ENCODE measurements at regions not wholly inside any gene's neighbourhood (a gene's known extent, or its start where the extent isn't known, plus 50 kb on each side); places are given as distances from the start of the nearest gene placed in this dataset.

GRCh38 chr5:112549605-112550166, 130.6 kb upstream of the EPB41L4A start (continued):
- no peak for TF ChIP-seq CLOCK (CRISPR knock-in tag; IDR thresholded peaks at IDR 0.05; ENCODE audit: borderline replicate concordance)
- TF ChIP-seq TFAP4 (CRISPR knock-in tag; IDR thresholded peaks at IDR 0.05; ENCODE audit: borderline replicate concordance): no peak
- no peak for TF ChIP-seq MAFG (tag; conservative IDR thresholded peaks at IDR 0.05)
- no peak for TF ChIP-seq XRCC3 (IDR thresholded peaks at IDR 0.05)
- TF ChIP-seq HDAC8 (tag; IDR thresholded peaks at IDR 0.05): no peak
- no peak for TF ChIP-seq ZFP30 (CRISPR knock-in tag; IDR thresholded peaks at IDR 0.05; ENCODE audit: borderline replicate concordance)
- TF ChIP-seq GABPB1 (CRISPR knock-in tag; IDR thresholded peaks at IDR 0.05): no peak
- no peak for TF ChIP-seq HMBOX1 (IDR thresholded peaks at IDR 0.05)
- no peak for TF ChIP-seq CTCFL (IDR thresholded peaks at IDR 0.05; ENCODE audit: borderline replicate concordance, insufficient read depth, low read depth, low read length, poor library complexity, severe bottlenecking)
- TF ChIP-seq TCF15 (CRISPR knock-in tag; IDR thresholded peaks at IDR 0.05): no peak
- TF ChIP-seq XRCC5 (IDR thresholded peaks at IDR 0.05; ENCODE audit: low read depth, low read length): no peak
- no peak for TF ChIP-seq ZNF76 (CRISPR knock-in tag; IDR thresholded peaks at IDR 0.05; ENCODE audit: borderline replicate concordance)
- no peak for TF ChIP-seq ELF1 (tag; IDR thresholded peaks at IDR 0.05)
- no peak for TF ChIP-seq CEBPG (CRISPR knock-in tag; IDR thresholded peaks at IDR 0.05)
- no peak for TF ChIP-seq CEBPG (tag; conservative IDR thresholded peaks at IDR 0.05 in 1 of 2, IDR thresholded peaks at IDR 0.05 in 1 of 2)
- no peak for TF ChIP-seq CHD2 (IDR thresholded peaks at IDR 0.05; ENCODE audit: low read depth, low read length)
- TF ChIP-seq DNMT1 (IDR thresholded peaks at IDR 0.05): no peak
- TF ChIP-seq NR1H2 (CRISPR knock-in tag; IDR thresholded peaks at IDR 0.05): no peak
- no peak for TF ChIP-seq NCOA4 (IDR thresholded peaks at IDR 0.05; ENCODE audit: partially characterized antibody)
- TF ChIP-seq HMGN3 (IDR thresholded peaks at IDR 0.05; ENCODE audit: borderline replicate concordance, extremely low read depth, insufficient read length, low read depth, low read length): peak; percentile 80
- no peak for TF ChIP-seq ZNF354B (CRISPR knock-in tag; IDR thresholded peaks at IDR 0.05)
- peak; percentile 81 for TF ChIP-seq DPF2 (IDR thresholded peaks at IDR 0.05)
